ENCODE measurements at regions not wholly inside any gene's neighbourhood (a gene's known extent, or its start where the extent isn't known, plus 50 kb on each side); places are given as distances from the start of the nearest gene placed in this dataset.

DNA sequence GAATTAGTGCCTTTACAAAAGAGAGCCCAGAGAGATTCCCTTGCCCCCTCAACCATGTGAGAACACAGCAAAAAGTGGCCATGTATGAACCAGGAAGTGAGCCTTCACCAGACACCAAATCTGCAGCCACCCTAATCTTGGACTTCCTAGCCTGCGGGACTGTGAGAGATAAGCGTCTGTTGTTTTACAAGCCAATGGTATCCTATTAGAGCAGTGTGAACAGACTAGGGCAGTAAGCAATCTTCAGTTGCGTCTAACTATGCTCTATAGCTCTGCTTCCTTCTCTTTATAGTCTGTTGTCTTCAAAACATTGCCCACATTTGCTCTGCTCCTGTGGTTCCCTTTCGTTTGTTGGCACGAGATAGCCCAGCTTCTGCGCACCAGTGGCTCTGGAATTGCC, 109.5 kb upstream of the FNDC3A start:
- ChIA-PET CTCF (no interaction called here), POLR2A (no interaction called here)
- peaks cover 2% of the 10 kb centered on the region for H3K4me1 Mint-ChIP-seq (ENCODE audit: low read depth)
- no peak overlapping the region for H3K27ac Mint-ChIP-seq
- peaks cover 1% of the 10 kb centered on the region for H3K9me3 Mint-ChIP-seq
- no peaks in the 10 kb centered on the region for H3K36me3 Mint-ChIP-seq (ENCODE audit: low read depth)
- ATAC-seq (no peak), DNase-seq (no peak)
- H3K27me3 Mint-ChIP-seq: no peaks in the 10 kb centered on the region
- intact Hi-C loops (cut with micrococcal nuclease): no loop called here
- no peak overlapping the region for H3K4me3 Mint-ChIP-seq
- TF ChIP-seq, protein P1, sequence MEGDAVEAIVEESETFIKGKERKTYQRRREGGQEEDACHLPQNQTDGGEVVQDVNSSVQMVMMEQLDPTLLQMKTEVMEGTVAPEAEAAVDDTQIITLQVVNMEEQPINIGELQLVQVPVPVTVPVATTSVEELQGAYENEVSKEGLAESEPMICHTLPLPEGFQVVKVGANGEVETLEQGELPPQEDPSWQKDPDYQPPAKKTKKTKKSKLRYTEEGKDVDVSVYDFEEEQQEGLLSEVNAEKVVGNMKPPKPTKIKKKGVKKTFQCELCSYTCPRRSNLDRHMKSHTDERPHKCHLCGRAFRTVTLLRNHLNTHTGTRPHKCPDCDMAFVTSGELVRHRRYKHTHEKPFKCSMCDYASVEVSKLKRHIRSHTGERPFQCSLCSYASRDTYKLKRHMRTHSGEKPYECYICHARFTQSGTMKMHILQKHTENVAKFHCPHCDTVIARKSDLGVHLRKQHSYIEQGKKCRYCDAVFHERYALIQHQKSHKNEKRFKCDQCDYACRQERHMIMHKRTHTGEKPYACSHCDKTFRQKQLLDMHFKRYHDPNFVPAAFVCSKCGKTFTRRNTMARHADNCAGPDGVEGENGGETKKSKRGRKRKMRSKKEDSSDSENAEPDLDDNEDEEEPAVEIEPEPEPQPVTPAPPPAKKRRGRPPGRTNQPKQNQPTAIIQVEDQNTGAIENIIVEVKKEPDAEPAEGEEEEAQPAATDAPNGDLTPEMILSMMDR (IDR thresholded peaks at IDR 0.05): no peak

DNA sequence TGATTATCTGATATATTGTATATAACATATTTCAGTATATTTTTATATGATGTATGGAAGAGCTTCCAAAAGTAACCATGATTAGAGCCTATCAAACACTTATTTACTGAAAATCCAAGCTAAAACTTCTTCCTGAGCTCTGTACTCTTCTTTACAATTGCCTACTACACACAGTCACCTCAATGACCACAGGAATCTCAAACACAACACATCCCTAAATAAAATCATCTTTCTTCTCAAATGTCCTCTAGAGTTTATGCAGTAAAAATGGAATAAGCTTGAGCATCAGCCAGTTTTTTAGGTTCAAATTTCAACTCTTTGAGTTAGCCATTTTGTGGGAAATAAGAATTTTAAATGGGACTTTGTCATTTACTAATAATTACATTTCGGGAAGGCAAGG, 102.6 kb upstream of the FNDC3A start:
- H3K9me3 Mint-ChIP-seq: no peaks in the 10 kb centered on the region
- H3K27me3 Mint-ChIP-seq: peaks cover 10% of the 10 kb centered on the region
- no peaks in the 10 kb centered on the region for H3K36me3 Mint-ChIP-seq (ENCODE audit: low read depth)
- H3K4me1 Mint-ChIP-seq (ENCODE audit: low read depth): no peaks in the 10 kb centered on the region
- CTCF ChIA-PET: interaction anchor here (1.0 to 1.4 kb wide), 3 partner anchors 17 to 278 kb away, joined by 3 read pairs; no protein-coding TSS in a partner anchor
- no peak overlapping the region for H3K4me3 Mint-ChIP-seq
- no peak for ATAC-seq
- POLR2A ChIA-PET: interaction anchor here (1.5 kb wide), 1 partner anchor 18 kb away, joined by 5 read pairs; no protein-coding TSS in a partner anchor
- no peak for DNase-seq
- intact Hi-C loops (cut with micrococcal nuclease): no loop called here
- TF ChIP-seq, protein P1 (IDR thresholded peaks at IDR 0.05): no peak
- H3K27ac Mint-ChIP-seq: no peak overlapping the region

DNA sequence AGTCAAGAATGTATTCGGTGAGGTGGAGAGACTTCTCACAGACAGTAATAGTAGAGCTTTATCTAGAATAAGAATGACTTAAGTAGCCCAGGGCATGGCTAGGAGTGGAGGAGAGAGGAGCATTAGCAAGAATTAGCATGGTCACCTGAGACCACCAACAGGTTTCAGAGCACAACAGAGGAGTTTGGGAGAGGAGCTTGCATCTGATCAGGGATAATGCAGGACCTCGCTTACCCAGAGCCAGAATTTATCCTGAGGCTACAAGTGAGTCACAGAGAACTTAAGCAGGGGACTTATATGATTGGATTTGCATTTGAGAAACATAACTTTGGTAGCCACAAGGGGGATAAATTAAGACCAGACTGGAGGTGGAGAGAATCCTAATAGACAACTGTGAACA, 102.1 kb upstream of the FNDC3A start:
- H3K36me3 Mint-ChIP-seq (ENCODE audit: low read depth): no peaks in the 10 kb centered on the region
- CTCF ChIA-PET: interaction anchor here (1.0 to 1.4 kb wide), 3 partner anchors 18 to 278 kb away, joined by 3 read pairs; no protein-coding TSS in a partner anchor
- POLR2A ChIA-PET: interaction anchor here (1.5 kb wide), 1 partner anchor 18 kb away, joined by 5 read pairs; no protein-coding TSS in a partner anchor
- H3K27ac Mint-ChIP-seq: no peak overlapping the region
- ATAC-seq (no peak), DNase-seq (no peak)
- TF ChIP-seq, protein P1 (IDR thresholded peaks at IDR 0.05): no peak
- no peak overlapping the region for H3K4me3 Mint-ChIP-seq
- H3K4me1 Mint-ChIP-seq (ENCODE audit: low read depth): no peaks in the 10 kb centered on the region
- H3K27me3 Mint-ChIP-seq: peaks cover 10% of the 10 kb centered on the region
- H3K9me3 Mint-ChIP-seq: no peaks in the 10 kb centered on the region
- intact Hi-C loops (cut with micrococcal nuclease): no loop called here

DNA sequence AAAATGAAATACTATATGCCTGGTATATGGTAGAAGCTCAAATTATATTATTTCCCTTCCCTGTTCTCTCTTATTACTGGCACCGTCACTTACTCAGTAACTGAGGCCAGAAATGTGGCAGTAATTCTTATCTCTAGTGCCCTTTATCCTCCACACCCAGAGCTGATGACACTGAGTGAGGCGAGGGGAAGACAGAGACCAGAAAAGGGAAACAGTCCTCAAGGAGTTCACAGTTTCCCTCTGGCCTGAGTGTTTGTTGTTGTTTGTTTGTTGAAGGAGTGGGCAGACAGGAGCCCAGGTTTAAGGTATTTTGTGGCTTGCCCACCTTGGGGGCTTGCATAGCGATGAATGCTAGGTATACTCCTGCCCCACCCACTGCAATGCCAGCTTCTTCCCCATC, 101.5 kb upstream of the FNDC3A start:
- ATAC-seq: no peak
- TF ChIP-seq, protein P1 (IDR thresholded peaks at IDR 0.05): no peak
- ChIA-PET CTCF (interaction anchor here (1.1 to 1.4 kb wide), 2 partner anchors 18 to 279 kb away, joined by 3 read pairs; no protein-coding TSS in a partner anchor), POLR2A (interaction anchor here (1.5 kb wide), 1 partner anchor 17 kb away, joined by 5 read pairs; no protein-coding TSS in a partner anchor)
- no peaks in the 10 kb centered on the region for H3K9me3 Mint-ChIP-seq
- H3K36me3 Mint-ChIP-seq (ENCODE audit: low read depth): no peaks in the 10 kb centered on the region
- H3K4me1 Mint-ChIP-seq (ENCODE audit: low read depth): peaks cover 2% of the 10 kb centered on the region
- H3K27me3 Mint-ChIP-seq: peaks cover 10% of the 10 kb centered on the region
- H3K27ac Mint-ChIP-seq: no peak overlapping the region
- H3K4me3 Mint-ChIP-seq: no peak overlapping the region
- intact Hi-C loops (cut with micrococcal nuclease): no loop called here
- no peak for DNase-seq

DNA sequence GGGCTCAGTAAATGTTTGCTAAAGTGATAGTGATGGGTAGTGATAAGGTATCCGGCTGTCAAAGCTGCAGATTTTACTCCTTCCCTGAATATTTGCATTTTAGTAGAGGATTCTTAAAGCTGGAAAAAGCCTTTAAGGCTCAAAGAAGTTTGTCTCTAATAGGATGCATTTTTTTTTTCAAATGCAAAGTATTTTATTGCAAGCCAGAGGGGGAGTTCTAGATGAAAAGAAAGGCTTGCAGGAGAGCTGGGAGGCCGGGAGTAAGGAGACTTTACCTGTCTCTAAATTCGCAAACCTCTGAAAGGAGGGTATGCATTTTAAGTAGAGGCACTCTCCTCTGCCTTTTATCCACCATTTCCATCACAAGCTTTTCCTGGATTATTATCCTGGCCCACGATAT, 100.7 kb upstream of the FNDC3A start:
- Mint-ChIP-seq H3K27me3 (peaks cover 10% of the 10 kb centered on the region), H3K9me3 (no peaks in the 10 kb centered on the region), H3K36me3 (ENCODE audit: low read depth) (no peaks in the 10 kb centered on the region), H3K27ac (no peak overlapping the region), H3K4me3 (no peak overlapping the region), H3K4me1 (ENCODE audit: low read depth) (peaks cover 11% of the 10 kb centered on the region)
- ChIA-PET CTCF (interaction anchor here (0.6 to 1.0 kb wide), 2 partner anchors 23 to 566 kb away, joined by 3 read pairs; no protein-coding TSS in a partner anchor), POLR2A (interaction anchor here (0.6 kb wide), 1 partner anchor 21 kb away, joined by 4 read pairs; no protein-coding TSS in a partner anchor)
- intact Hi-C loops (cut with micrococcal nuclease): no loop called here
- TF ChIP-seq, protein P1 (IDR thresholded peaks at IDR 0.05): no peak
- DNase-seq (no peak), ATAC-seq (no peak)

All from activated CD8-positive, alpha-beta T cell treated with anti-CD3 and anti-CD28 coated beads for 36 hours (primary cell).